Right lung (tissue), 2 donors: ENCODE measurements at regions not wholly inside any gene's neighbourhood (a gene's known extent, or its start where the extent isn't known, plus 50 kb on each side); places are given as distances from the start of the nearest gene placed in this dataset.
A peak's percentile ranks its signal among the peaks of the same experiment; 100 is the strongest.

ENCODE experiments used
- DNase-seq, 2 donors: peaks; one replicate each; pipeline ENCODE4 v3.0.0-alpha.2; 2013

DNA sequence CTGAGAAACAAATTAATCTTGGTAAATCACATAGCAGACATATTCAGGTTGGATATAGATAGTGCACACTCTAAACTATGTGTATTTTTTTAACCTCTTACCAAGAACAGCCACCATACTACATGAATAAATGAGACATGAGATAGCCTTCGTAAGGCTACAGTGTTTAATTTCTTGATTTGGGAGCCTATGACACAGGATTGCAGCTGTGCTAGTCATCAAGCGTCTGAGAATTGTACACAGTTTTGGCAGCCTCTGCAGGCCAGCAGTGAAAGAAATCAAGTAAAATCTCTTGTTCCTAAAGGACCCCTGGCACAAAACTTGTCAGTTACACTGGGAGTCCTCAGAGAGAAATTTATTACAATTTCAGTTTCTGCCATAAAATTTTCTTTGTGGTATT is 236.1 kb downstream of the C12orf50 start:
- DNase-seq: peak; percentile 32 to 37

DNA sequence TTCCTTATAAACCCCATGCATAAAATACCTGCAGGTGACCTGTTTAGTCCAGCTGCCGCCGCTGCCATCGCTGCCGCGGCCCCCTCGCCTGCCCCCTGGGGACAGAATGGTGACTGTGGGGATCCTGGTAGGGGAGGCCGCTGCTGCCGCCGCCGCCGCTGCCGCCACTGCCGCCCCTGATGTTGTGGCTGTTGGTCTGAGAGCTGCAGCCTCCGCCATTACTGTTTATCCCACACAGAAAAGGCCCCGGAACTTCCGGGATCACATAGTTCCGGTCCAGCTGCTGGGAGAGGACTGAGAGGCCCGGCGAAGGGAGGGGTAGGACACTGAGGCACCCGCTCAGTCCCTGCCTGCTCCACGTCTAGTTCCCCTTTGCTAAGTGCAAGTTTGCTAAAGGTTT is 244.9 kb downstream of the C12orf50 start:
- no peak for DNase-seq

DNA sequence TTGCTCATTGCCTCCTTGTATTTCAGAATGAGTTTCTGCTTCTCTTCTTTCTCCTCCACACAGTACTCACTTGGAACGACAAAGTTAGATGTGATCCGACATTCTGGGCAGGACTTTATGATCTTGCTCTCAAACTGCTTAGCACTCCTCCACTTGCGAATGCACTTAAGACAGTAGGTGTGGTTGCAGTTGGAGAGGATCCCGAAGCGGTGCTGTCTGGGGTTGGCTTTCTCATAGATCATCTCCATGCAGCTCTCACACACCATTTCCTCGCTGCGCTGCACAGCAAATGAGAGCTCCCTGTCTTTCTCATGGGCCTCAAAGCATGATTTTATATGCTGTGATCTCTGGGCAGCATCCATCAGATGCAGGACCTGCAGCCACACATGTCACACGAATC is 245.7 kb downstream of the C12orf50 start:
- DNase-seq: no peak

DNA sequence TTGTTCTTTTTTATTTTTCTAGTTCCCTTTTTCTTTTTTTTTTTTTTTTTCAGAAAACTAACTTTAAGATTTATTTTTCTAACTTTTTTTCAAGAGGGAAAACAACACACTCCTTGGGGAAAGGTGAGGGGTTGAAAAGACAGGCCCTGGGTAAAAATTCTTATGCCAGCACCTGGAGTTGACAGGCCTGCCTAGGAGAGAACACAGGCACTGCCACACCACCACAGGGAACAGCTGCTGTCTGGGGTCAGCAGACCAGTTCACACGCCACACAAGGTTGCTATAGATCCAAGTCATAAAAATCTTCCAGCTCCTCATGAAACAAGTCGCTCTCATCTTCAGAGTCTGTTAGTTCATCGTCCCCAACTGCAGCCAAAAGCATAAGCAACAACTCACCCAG is 246.4 kb downstream of the C12orf50 start:
- no peak for DNase-seq

DNA sequence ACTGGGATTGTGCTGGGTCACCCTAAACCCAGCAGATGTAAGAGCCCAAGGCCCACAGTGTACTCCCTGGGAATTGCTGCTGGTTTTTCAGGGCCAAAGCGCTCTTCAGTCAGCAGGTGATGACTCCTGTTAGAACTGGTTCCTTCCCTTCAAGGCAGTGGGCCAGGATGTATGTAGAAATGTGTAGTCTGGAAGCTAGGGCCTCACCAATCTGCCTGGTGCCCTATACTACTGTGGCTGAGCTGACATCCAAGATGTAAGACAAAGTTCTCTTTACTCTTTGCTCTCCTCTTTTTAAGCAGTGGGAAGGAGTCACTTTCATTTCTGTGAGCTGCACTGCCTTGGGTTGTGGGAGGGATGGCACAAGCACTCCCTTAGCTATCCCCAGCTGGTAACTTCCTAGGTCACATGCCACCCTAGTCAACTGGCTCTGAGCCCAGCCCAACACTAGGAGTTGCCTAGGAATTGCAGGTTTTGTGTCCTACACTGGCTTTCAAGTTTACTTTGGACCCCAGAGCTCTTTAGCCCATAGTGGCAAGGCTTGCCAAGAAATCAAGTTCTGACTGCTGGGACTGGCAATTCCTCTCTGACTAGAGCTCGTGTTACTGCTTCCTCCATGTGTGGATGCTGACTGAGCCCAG is 249.2 kb downstream of the C12orf50 start:
- DNase-seq: no peak

DNA sequence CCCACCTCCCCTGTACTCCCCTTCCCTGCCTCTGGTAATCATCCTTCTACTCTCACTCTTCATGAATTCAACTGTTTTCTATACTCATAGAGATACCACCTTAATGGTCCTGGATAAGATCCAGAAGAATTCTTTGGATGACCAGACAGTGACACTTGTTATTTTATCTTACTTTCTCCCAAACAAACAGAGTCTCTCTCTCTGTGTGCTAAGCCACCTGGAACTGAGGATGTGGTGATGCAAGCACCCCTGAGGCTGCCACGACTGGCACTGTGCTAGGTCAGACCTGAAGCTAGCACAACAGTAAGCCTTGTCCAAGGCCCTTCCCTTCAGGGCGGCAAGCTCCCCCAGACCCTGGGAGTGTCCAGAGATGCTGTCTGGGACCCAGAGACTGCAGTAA is 250.2 kb downstream of the C12orf50 start:
- no peak for DNase-seq

DNA sequence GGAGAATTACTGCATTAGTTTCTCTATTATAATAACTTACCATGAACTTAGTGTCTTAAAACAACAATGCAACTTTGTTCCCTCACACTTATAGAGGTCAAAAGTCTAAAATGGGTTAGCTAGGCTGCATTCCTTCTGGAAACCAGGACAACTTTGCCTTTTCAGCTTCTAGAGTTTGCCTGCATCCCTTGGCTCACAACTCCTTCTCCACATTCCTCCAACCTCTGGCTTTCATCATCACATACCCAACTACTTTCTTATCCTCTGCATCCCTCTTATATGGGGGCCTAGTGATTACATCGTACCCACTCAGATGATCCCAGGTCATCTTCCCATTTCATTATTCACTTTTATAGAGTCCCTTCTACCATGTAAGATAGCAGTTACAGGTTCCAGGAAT is 251.1 kb downstream of the C12orf50 start:
- DNase-seq: no peak

DNA sequence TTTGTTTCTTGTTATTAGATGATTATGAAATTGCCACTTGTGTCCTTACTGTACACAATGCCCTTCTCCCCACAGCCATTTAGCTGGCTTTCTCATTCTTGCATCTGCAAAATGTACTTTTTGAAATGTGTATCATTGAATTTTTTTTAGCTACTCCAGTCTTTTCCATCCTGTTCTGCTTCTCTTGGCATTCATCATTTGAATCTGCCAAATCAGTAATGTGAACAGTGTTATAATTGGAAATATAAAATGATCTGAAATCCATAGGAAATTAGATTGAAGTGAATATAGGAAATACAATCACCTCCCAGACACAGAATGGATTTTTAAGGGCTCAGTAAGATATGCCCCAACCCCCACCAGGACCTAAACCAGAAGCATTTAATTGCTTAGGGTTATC is 253.4 kb downstream of the C12orf50 start:
- no peak for DNase-seq

DNA sequence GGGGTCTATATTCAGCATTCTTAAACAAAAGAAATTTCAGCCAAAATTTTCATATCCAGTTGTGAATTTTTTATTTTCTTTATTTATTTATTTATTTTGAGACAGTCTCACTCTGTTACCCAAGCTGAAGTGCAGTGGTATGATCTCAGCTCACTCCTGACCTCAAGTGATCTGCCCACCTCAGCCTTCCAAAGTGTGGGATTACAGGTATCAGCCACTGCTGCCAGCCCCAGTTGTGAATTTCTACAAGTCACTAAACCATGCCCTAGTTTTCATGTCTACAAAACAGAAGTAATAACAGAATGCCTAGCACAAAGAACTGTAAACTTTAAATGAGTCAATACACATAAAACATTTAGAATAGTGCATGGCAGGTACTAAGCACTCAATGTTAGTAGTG is 254.2 kb downstream of the C12orf50 start:
- no peak for DNase-seq

DNA sequence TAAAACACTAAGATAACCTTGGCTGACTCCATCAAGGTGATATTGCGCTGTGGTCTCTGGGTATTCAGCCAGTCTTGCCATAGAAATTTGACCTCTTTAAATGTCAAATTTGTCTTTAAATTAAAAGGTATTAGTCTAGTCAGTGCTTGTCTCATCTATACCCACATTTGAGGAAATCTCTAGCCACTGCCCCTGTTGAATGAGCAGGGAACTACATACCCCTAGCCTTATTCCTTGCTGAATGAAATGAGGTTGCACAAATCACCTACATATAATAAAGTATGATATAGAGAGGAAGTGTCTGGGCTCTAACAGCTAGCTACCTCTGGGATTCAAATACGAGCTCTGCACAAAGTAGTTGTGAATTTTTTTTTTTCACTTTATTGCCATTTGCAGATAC is 256.8 kb downstream of the C12orf50 start:
- DNase-seq: no peak

DNA sequence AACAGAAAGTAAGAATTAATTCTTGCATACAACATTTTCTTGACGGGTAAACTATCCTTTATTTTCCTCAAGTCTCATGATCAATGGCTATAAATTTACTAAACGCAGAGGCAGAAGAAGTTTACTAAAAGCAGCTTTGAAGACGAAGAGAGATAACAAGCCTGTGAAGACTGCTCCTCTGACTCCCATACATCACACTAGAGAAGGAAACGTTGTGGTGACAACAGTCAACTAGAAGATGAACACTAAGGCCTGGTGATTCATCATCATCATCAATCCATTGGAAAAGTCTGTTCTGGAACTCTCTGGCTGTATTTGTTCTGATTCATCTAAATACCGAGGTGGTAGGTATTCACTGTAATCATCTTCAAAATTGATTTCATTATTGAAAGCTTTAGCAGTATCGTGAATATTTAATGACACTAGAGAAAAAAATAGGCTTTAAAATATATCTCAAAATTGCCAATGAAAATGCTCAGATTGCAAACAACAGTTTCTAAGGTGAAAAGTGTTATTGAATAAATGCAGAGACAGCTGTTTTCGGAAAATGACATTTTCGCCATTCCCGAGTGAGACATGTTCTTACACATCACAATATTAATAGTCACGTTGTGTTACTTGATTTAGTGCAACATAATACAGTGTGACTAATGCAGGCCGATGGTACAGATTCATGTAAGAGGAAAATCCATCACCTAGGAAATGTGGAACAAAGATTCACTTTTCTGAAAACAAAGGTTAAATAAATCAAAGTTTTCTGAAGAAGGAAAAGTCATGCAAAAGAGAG is 260.5 kb downstream of the C12orf50 start:
- no peak for DNase-seq

DNA sequence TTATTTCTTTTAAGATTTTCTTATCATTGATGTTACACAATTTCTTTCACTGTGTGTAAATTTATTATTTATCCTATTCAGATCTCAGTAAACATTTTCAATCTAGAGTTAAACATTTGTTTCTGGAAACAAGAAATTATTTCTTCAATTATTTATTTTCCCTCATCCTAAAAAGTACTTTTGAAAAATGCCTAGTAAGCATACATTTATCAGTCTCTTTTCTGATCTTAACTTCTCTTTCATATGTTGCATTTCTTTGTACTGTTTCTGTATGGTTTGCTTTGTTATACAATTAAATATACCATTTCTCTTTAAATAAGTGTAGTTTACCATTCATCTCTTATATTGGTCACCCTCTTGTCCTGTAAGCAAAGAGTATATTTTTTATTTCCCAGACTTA is 263.2 kb downstream of the C12orf50 start:
- no peak for DNase-seq

DNA sequence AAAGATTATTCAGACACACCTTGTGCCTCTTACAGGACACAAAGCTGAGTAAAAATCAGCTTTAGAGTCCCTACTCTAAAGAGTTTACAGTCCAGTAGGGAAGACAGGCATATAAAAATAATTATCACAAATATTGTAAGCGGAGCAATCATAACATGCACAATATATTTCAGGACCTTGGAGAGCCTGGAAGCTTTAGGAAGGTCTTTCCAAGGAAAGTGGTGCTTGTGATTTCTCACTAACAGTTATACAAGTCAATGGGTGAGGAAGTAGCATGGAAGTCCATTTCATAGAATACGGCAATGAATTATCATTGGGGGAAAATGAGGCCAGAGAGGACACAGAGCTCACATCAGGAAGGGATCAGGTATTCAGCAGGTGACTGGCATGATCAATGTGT is 268.3 kb downstream of the C12orf50 start:
- no peak for DNase-seq

DNA sequence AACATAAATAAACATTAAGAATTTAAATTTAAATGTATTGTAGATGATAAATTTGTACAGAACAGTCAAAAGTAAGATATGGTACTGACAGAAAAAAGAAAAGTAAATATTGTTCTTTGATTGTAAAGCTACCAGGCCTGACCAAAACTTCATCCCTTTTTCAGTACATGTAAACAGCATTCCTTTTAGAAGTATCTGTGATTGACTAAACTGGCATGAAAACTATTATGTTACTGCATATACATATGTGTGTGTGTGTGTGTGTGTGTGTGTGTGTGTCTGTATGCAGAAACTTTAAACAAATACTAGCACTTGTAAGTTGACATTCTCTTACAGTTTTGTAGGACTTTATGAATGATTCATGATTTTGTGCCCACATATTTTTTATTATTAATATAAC is 270.9 kb downstream of the C12orf50 start:
- DNase-seq: no peak

DNA sequence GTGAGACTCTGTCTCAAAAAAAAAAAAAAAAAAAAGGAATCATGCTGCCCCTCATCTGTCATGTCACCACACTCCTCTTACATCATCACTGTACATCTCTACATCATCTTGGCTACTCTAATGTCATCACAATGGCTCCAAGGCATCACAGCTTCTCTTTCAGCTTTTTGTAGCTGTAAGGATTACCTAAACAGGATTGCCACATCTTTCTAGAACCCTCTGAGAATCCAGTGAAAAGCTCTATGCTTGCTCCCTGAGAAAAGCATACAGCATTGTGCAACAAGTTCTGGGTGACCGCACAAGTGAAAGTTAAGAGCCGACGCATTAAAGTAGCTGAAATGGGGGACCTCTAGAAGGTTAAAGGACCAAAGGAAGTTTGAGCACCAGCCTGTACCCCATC is 272.5 kb downstream of the C12orf50 start:
- no peak for DNase-seq

DNA sequence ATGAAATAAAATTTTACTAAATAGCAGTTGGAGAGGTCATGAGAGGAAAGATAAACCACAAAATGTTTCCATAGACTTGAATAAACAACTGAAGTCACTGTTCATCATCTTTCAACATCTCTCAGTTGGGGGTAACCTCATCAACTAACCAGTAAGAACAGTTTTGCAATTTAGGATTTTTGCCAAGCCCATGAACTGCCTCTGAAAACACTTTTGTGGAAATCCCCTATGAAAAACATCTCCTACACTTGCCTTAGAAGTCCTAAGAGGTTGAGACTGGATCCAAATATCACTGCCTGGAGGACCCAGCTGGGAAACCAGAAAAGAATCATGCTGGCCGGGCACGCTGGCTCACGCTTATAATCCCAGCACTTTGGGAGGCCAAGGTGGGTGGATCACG is 273.1 kb downstream of the C12orf50 start:
- DNase-seq: no peak

DNA sequence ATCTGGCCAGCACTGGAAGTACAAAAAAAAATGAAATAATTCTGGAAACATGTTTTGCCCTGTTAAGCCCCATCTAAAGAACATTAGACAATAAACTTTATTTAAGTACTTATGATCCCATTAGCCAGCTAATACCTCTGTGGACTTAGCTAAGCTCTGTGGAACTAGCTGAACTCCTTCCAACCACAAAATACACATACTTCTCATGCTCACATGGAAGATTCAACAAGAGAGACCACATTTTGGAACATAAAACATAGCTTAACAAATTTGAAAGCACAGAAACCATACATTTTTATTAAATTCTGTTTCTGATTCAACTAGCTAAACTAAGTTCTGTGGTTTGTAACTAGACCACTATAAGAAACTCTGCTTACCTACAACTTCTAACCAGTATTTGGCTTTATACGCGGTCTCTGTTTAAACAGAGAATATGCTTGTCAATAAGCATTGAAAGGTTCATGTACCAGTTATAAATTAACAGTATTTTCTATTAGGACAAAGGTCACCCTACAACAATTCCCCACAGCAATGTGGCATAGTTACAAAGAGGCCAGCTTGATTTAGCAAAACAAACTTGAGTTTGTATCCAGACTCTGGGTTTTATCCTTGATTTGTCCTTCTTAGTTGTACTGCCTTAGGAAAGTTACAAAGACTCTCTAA is 300.1 kb downstream of the C12orf50 start:
- DNase-seq: no peak

DNA sequence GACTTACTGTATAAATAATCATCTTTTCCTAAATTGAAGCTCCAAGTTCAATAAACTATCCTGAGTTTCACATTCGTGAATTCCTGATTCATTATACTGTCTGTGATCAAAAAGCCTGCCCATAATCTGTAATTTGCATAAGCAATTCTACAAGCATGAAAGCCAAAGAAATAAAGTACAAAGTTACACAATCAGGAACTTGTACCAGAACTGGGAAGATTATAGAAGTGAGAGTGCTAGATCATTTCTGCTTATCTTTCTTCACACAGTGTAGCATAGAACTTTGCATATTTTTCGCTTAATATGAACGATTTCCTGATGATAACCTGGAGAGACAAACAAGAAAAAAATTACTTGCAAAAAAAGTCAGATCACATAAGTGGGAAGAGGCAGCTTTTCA is 308.2 kb downstream of the C12orf50 start:
- DNase-seq: no peak

DNA sequence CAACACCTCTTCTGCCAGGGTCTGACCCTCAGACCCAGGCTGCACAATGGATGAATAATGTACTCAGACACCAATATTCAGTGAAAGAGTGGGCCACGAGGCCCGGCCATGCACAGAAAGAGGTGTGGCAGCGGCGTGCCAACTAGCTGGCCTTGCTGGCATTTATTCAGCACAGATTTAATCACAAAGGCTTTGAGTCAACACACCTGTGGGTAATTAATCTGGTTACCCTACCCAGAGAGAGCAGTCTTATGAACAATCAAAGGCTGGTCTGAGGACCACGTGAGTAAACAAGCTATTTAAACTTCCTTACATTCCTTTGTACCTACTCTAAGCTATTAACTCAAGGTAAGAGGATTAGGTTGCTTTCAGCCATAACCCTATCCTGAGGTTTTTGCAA is 324.8 kb downstream of the C12orf50 start:
- DNase-seq: no peak

DNA sequence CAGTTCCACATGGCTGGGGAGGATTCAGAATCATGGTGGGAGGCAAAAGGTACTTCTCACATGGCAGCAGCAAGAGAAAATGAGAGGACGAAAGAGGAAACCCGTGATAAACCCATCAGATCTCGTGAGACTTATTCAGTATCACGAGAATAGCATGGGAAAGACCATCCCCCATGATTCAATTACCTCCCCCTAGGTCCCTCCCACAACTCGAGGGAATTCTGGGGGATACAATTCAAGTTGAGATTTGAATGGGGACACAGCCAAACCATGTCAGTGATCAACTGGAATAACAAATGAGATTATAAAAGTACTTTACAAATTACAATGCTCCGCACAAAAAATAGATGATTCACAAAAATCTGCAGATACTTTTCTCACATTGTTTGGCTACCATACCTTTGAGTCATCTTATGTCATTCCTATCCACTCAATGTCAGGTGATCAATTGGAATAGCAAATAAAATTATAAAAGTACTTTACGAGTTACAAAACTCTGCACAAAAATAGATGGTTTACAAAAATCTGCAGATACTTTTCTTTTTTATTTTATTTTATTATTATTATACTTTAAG is 338.9 kb downstream of the C12orf50 start:
- DNase-seq: no peak

DNA sequence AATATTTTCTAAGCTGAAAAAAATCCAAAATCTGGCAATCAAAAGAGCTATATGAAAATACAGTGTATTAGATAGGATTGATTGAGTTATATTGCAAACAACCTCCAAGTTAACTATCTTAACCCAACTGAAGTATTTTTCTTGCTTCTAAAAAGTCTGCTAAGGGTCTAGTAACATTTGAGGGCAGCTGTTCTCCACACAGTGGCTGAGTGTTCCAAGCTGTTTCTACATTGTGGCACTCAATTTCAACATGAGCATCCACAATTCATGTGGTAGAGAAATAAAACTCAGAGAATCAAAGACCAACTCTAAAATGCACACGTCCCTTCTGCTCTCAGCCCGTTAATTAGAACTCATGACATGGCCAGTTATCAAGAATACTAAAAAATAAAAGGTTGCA is 340.0 kb downstream of the C12orf50 start:
- peak; percentile 2 to 6 for DNase-seq

DNA sequence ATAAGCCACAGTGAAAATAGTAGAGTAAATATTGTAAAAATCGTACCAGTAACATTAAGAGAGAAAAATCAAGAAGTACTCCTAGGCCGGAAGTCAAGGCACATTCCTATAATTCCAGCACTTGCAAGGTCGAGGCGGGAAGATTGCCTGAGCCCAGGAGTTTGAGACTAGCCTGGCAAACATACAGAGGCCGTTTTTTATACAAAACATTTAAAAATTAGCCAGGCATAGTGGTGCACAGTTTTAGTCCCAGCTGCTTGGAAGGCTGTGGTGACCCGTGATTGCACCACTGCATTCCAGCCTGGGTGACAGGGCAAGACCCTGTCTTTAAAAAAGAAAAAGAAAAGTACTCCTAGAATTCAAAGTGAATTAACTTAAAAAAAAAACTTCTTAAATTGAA is 341.8 kb downstream of the C12orf50 start:
- peak; percentile 0 to 14 for DNase-seq

DNA sequence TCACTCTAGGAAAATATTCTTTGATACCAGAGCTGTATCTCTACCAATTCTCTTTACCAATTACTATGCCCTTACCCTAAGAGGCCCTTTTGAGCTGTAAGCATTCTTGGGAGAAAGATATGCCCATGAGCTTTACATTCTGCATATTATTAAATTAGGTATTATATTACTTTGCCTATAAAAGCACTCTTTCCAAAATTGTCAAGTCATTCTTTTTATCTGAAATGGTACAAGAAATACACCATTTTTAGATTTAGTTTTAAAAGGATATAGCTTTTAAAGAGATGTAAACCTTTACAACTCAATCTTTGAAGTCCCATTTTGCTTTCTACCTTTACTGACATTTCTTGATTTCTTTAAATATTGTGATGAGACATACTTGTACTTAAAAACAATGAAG is 343.5 kb downstream of the C12orf50 start:
- no peak for DNase-seq
